ENCODE measurements at regions not wholly inside any gene's neighbourhood (a gene's known extent, or its start where the extent isn't known, plus 50 kb on each side); places are given as distances from the start of the nearest gene placed in this dataset.

- Histone ChIP-seq H3K4me1 (ENCODE audit: control insufficient read depth in 1 of 2, insufficient read depth in 1 of 2, low read depth in 1 of 2, low read length in 1 of 2) (peaks cover 0 to 8% of the 10 kb centered on the region in 2 experiments), H3K9me3 (no peaks in the 10 kb centered on the region), H3K36me3 (no peaks in the 10 kb centered on the region), H3K27ac (no peak overlapping the region), H3K4me3 (ENCODE audit: low read depth in 1 of 2, low read length in 1 of 2) (no peak overlapping the region), H3K27me3 (no peaks in the 10 kb centered on the region)
- TF ChIP-seq CTCF (IDR thresholded peaks at IDR 0.05): no peak
These were observed 572.0 kb upstream of the ZEB2 start for GRCh38 chr2:145091967-145092366.

- TF ChIP-seq CTCF (IDR thresholded peaks at IDR 0.05): no peak
- H3K4me3 ChIP-seq (ENCODE audit: low read depth in 1 of 2, low read length in 1 of 2): no peak overlapping the region
- H3K9me3 ChIP-seq: no peaks in the 10 kb centered on the region
- no peak overlapping the region for H3K27ac ChIP-seq
- no peaks in the 10 kb centered on the region for H3K27me3 ChIP-seq
- H3K36me3 ChIP-seq: no peaks in the 10 kb centered on the region
- H3K4me1 ChIP-seq (ENCODE audit: control insufficient read depth in 1 of 2, insufficient read depth in 1 of 2, low read depth in 1 of 2, low read length in 1 of 2): peaks cover 0 to 6% of the 10 kb centered on the region in 2 experiments
These were observed 571.2 kb upstream of the ZEB2 start for GRCh38 chr2:145090841-145091761.

- Histone ChIP-seq H3K4me1 (ENCODE audit: control insufficient read depth in 1 of 2, insufficient read depth in 1 of 2, low read depth in 1 of 2, low read length in 1 of 2) (no peaks in the 10 kb centered on the region), H3K27ac (no peak overlapping the region), H3K36me3 (no peaks in the 10 kb centered on the region), H3K4me3 (ENCODE audit: low read depth in 1 of 2, low read length in 1 of 2) (no peak overlapping the region), H3K27me3 (no peaks in the 10 kb centered on the region), H3K9me3 (no peaks in the 10 kb centered on the region)
- no peak for TF ChIP-seq CTCF (IDR thresholded peaks at IDR 0.05)
These were observed 568.8 kb upstream of the ZEB2 start for GRCh38 chr2:145088756-145089155.

- Histone ChIP-seq H3K27ac (no peak overlapping the region), H3K4me1 (ENCODE audit: control insufficient read depth in 1 of 2, insufficient read depth in 1 of 2, low read depth in 1 of 2, low read length in 1 of 2) (no peaks in the 10 kb centered on the region), H3K27me3 (no peaks in the 10 kb centered on the region), H3K9me3 (no peaks in the 10 kb centered on the region), H3K4me3 (ENCODE audit: low read depth in 1 of 2, low read length in 1 of 2) (no peak overlapping the region), H3K36me3 (no peaks in the 10 kb centered on the region)
- TF ChIP-seq CTCF (IDR thresholded peaks at IDR 0.05): no peak
These were observed 567.0 kb upstream of the ZEB2 start for GRCh38 chr2:145086910-145087309.

GRCh38 chr2:145085612-145086011 lies 565.7 kb upstream of the ZEB2 start:
- TF ChIP-seq CTCF (IDR thresholded peaks at IDR 0.05): no peak
- no peaks in the 10 kb centered on the region for H3K4me1 ChIP-seq (ENCODE audit: control insufficient read depth in 1 of 2, insufficient read depth in 1 of 2, low read depth in 1 of 2, low read length in 1 of 2)
- H3K9me3 ChIP-seq: no peaks in the 10 kb centered on the region
- H3K27ac ChIP-seq: no peak overlapping the region
- no peak overlapping the region for H3K4me3 ChIP-seq (ENCODE audit: low read depth in 1 of 2, low read length in 1 of 2)
- no peaks in the 10 kb centered on the region for H3K36me3 ChIP-seq
- H3K27me3 ChIP-seq: no peaks in the 10 kb centered on the region

Data from neutrophil (primary cell).